GM12874 (cell line): ENCODE measurements at regions not wholly inside any gene's neighbourhood (a gene's known extent, or its start where the extent isn't known, plus 50 kb on each side); places are given as distances from the start of the nearest gene placed in this dataset.

Experiments
- CTCF ChIP-seq: IDR thresholded peaks from 2 replicates; pipeline ENCODE4 v1.5.1; 2011; ENCODE audit warnings: low read depth, mild to moderate bottlenecking, control low read depth, low read length, moderate library complexity; ENCODE audit not compliant: insufficient read depth

DNA sequence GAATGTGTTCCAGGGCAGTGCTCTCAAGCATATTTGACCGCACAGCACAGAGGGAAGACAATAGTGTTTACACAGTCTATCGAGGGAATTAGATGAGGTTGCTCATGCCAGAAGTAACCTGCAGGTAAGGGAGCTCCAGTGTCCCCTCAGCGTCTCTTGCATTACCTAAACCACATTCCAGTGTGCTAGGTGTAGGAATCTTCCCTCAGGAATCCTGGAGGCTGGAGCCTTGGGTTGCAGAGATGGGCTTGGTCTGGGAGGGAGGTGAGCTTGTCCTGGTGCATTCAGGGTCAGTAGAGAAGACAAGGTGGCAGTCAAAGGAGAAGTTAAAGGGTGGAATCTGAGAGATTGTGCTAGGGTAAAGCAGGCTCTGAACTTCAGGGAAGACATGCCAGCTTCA lies 56.3 kb downstream of the SOX14 start:
- no peak for TF ChIP-seq CTCF

- no peak for TF ChIP-seq CTCF
Observed at GRCh38 chr3:137835096-137835495, 71.0 kb downstream of the SOX14 start.

DNA sequence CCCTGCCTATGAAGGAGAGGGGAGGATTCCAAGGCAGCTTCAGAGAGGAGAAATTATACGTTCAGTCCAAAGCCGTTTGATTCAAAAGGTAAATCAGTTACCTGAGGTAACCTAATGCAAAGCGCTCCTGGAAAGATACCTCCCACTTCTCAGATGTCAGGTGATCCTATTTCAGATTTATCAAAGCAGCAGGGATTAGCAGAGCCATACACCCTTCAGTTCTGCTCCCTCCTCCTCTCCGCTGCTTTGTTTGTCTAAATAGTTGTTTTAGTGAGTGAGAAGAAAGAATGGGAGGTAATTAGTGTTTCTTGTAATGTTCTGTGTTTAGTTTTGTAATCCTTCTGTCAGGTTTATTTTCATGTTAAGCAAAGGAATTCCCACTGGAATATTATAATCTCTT lies 81.1 kb downstream of the SOX14 start:
- TF ChIP-seq CTCF = no peak

DNA sequence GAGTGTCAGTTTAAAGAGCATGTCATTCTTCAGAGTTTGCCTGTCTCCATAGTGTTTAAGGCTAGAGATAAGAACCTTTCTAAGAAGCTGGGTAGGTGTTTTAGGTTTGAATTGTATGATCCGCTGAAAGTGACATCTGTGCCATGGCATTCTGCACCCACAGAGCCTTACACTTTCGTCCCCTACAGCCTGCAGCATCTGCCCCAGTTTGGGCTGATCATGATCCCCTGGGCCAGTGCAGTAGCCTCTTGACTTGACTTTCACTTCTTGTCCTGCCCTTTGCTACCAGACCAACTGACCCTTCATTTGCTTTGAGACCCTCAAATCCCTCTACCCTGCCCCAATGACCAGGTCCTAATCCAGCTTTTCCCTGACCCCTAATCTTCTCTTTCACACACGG lies 81.6 kb downstream of the SOX14 start:
- no peak for TF ChIP-seq CTCF

- TF ChIP-seq CTCF = no peak
Observed at GRCh38 chr3:137852391-137852830, 88.3 kb downstream of the SOX14 start.

DNA sequence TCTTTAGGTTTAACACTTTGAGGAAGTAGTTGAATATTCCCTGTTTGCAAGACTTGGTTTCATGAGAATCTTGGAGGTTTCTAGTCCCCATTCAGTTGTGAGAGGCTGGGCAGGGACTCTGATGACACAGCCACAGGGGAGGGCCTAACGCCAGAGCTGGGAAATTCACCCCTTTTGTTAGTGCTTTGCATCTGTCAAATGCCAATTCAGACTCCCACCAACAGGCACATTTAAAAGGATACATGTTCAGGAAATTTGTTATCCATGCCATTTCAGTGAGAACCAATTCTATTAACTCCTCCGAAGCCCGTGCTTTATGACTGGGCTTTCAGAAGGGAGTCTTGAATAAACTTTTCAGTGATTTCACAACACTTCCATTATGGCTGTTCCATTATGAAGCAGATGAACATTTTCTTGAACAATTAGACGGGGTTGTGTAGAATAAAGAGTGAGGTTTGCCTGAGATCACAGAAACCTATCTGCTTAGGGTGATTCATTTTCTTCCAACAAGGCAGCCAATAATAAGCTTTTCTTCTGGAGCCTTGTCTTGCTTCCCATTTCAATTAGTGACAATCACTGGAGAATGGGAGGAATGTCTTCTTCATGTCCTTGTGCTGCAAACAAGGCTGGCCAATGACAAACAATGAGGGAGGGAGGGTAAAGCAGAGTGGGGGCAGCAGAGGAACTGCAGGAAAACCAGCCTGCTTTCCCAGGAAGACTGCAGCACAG lies 90.6 kb downstream of the SOX14 start:
- TF ChIP-seq CTCF = no peak

DNA sequence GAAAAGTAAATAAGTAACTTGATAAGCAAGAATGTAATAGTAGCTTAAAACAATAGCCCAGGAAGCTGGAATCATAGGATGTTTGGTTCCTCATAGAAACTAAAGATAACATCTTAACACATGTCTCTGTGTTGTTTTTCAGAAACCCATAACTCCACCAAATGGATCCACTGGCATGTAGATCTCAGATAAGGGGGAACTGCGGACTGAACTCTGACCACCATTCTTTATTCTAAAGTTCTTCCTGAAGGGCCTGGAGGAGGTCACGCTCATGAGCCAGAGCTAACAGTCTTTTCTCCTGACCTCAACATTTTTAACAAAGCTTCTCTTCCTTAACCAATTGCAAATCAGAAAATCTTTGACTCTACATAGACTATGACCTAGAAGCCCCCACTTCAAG lies 101.9 kb downstream of the SOX14 start:
- TF ChIP-seq CTCF = no peak
